Neutrophil (primary cell): ENCODE measurements at regions not wholly inside any gene's neighbourhood (a gene's known extent, or its start where the extent isn't known, plus 50 kb on each side); places are given as distances from the start of the nearest gene placed in this dataset.

Experiments used
- H3K27ac ChIP-seq: fragments of 200-600 bp; sonication (generic); 2 replicates; pipeline ENCODE4 v1.5.1; 2016; ENCODE audit warnings: mild to moderate bottlenecking, moderate library complexity
- H3K27me3 ChIP-seq: fragments of 200-600 bp; sonication (generic); 2 replicates; pipeline ENCODE4 v1.6.0; 2016; ENCODE audit warnings: mild to moderate bottlenecking
- H3K36me3 ChIP-seq: fragments of 200-600 bp; sonication (generic); 2 replicates; pipeline ENCODE4 v1.5.1; 2017
- H3K4me1 ChIP-seq, 2 experiments: fragments of 200-600 bp in 1 of 2; sonication (generic) in 1 of 2; 1 replicate in 1 of 2; 2 replicates in 1 of 2; pipeline versions ENCODE4 v1.5.1 to v1.6.1; 2013 to 2016; ENCODE audit warnings: low read depth in 1 of 2, low read length in 1 of 2, mild to moderate bottlenecking in 1 of 2, moderate library complexity in 1 of 2; ENCODE audit not compliant: control insufficient read depth in 1 of 2, insufficient read depth in 1 of 2
- H3K4me3 ChIP-seq, 2 experiments: fragments of 200-600 bp in 1 of 2; sonication (generic) in 1 of 2; 1 replicate in 1 of 2; 2 replicates in 1 of 2; pipeline ENCODE4 v1.5.1; 2013 to 2016; ENCODE audit warnings: low read depth in 1 of 2, low read length in 1 of 2, mild to moderate bottlenecking in 1 of 2, moderate library complexity in 1 of 2
- H3K9me3 ChIP-seq: fragments of 200-600 bp; sonication (generic); 2 replicates; pipeline ENCODE4 v1.5.1; 2016
- CTCF ChIP-seq: fragments of 200-600 bp; sonication (generic); IDR thresholded peaks from 2 replicates; pipeline ENCODE4 v1.5.1; 2016; ENCODE audit warnings: antibody characterized with exemption

DNA sequence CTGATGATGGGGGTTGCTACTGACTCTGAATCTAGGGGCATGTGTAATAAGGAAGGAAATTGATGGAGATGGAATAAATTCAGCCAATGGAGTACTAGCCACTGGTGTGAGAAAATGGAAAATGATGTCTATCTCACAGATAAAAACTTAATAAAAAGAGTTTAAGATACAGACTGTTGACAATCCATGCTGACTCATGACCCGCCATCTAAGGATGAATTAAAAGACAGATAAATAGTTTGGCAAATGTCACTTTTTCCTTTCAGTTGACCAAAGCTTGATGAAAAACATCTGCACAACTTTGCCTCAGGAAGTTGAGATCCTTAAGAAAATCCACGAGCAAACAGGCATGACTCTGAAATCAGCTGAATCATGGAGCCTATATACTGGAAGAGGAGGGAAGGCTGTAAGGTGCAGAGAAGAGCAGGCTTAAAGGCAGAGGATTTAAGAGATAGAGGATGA is 82.6 kb upstream of the BMP5 start:
- Histone ChIP-seq H3K4me3 (no peak overlapping the region), H3K9me3 (no peaks in the 10 kb centered on the region)
- TF ChIP-seq CTCF, result no peak

DNA sequence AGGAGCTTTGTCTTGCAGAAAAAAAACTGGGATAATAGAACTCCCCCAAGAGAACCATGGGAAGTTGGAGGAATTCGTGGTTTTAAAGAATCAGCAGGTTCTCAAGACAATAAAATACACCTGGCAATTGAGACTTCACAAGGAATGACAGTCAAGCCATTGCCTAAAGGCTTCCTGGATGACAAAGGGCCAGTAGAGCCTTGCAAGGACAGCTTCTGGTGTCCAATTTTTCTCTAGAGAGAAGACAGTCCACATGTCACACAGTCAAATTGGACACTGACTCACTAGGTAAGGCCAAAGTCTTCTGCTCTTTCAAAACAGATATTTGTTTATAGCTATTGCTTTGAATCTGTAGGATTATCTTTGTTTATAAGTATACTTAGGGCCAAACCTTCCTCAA is 80.3 kb upstream of the BMP5 start:
- Histone ChIP-seq H3K9me3 (no peaks in the 10 kb centered on the region), H3K4me1 (no peaks in the 10 kb centered on the region), H3K27me3 (no peaks in the 10 kb centered on the region), H3K36me3 (no peaks in the 10 kb centered on the region), H3K27ac (no peak overlapping the region), H3K4me3 (no peak overlapping the region)
- TF ChIP-seq CTCF, result no peak

More for the DNA sequence above, 82.6 kb upstream of the BMP5 start:
- no peaks in the 10 kb centered on the region for H3K4me1 ChIP-seq
- H3K36me3 ChIP-seq, result no peaks in the 10 kb centered on the region
- H3K27me3 ChIP-seq, result no peaks in the 10 kb centered on the region
- no peak overlapping the region for H3K27ac ChIP-seq

- no peak for TF ChIP-seq CTCF
- Histone ChIP-seq H3K36me3 (no peaks in the 10 kb centered on the region), H3K9me3 (no peaks in the 10 kb centered on the region)
These were observed 79.0 kb upstream of the BMP5 start for GRCh38 chr6:55954436-55954835.

GRCh38 chr6:55953335-55953734 is 77.9 kb upstream of the BMP5 start:
- TF ChIP-seq CTCF, result no peak
- Histone ChIP-seq H3K27me3 (no peaks in the 10 kb centered on the region), H3K27ac (no peak overlapping the region), H3K36me3 (no peaks in the 10 kb centered on the region), H3K9me3 (no peaks in the 10 kb centered on the region), H3K4me3 (no peak overlapping the region), H3K4me1 (no peaks in the 10 kb centered on the region)

More at GRCh38 chr6:55954436-55954835, 79.0 kb upstream of the BMP5 start:
- Histone ChIP-seq H3K4me3 (no peak overlapping the region), H3K27ac (no peak overlapping the region), H3K27me3 (no peaks in the 10 kb centered on the region), H3K4me1 (no peaks in the 10 kb centered on the region)

DNA sequence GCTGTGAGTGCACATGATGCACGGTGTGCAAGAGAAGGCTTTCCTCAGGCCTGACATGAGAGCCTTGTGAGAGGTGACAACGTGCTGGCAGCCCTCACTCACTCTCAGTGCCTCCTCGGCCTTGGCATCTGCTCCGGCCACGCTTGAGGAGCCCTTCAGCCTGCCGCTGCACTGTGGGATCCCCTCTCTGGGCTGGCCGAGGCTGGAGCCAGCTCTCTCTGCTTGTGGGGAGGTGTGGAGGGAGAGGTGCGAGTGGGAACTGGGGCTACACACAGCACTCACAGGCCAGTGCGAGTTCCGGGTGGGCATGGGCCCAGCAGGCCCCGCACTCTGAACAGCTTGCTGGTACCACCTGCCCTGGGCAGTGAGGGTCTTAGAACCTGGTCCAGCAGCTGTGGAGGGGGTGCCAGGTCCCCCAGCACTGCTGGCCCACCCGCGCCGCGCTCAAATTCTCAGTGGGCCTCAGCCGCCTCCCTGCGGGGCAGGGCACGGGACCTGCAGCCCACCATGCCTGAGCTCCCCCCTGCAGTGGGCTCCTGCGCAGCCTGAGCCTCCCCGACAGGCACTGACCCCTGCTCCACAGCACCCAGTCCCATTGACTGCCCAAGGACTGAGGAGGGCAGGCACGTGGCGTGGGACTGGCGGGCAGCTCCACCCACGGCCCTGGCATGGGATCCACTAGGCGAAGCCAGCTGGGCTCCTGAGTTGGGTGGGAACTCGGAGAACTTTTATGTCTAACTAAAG is 74.9 kb upstream of the BMP5 start:
- no peaks in the 10 kb centered on the region for H3K9me3 ChIP-seq
- H3K4me3 ChIP-seq, result no peak overlapping the region
- H3K4me1 ChIP-seq, result no peaks in the 10 kb centered on the region
- no peak overlapping the region for H3K27ac ChIP-seq
- H3K27me3 ChIP-seq, result no peaks in the 10 kb centered on the region
- no peak for TF ChIP-seq CTCF
- H3K36me3 ChIP-seq, result no peaks in the 10 kb centered on the region
